Breast epithelium (tissue), 4 donors: ENCODE measurements at regions not wholly inside any gene's neighbourhood (a gene's known extent, or its start where the extent isn't known, plus 50 kb on each side); places are given as distances from the start of the nearest gene placed in this dataset.

Experiments used
- DNase-seq, 2 donors: peaks; one replicate each; pipeline ENCODE4 v3.0.0-alpha.2; 2019; ENCODE audit warnings: low spot score in 2 of 2
- H3K27ac ChIP-seq, 2 donors: fragments of 200-600 bp; sonication (generic) in 1 of 2; one replicate each; pipeline ENCODE4 v1.5.1; 2016 to 2019; ENCODE audit warnings: mild to moderate bottlenecking in 1 of 2
- H3K27me3 ChIP-seq, 2 donors: fragments of 200-600 bp; sonication (generic) in 1 of 2; one replicate each; pipeline versions ENCODE4 v1.5.1 to v1.6.0; 2017 to 2019; ENCODE audit warnings: control low read depth in 1 of 2, mild to moderate bottlenecking in 1 of 2
- H3K36me3 ChIP-seq: fragments of 200-600 bp; one replicate; pipeline ENCODE4 v1.5.1; 2019
- H3K4me1 ChIP-seq, 2 donors: fragments of 200-600 bp; sonication (generic); one replicate each; pipeline ENCODE4 v1.5.1; 2016 to 2019; ENCODE audit warnings: control low read depth in 1 of 2
- H3K4me3 ChIP-seq, 3 donors: fragments of 200-600 bp; sonication (generic); 1 replicate in 2 of 3; 2 replicates in 1 of 3; pipeline ENCODE4 v1.5.1; 2016 to 2019; ENCODE audit warnings: mild to moderate bottlenecking in 3 of 3, moderate library complexity in 2 of 3
- H3K9me3 ChIP-seq, 2 donors: fragments of 200-600 bp; sonication (generic) in 1 of 2; one replicate each; pipeline ENCODE4 v1.5.1; 2016 to 2019; ENCODE audit warnings: control low read depth in 1 of 2
- CTCF ChIP-seq, 3 donors: fragments of 450-650 bp; IDR thresholded peaks; one replicate each; pipeline ENCODE4 v1.5.1; 2016 to 2017; ENCODE audit warnings: antibody characterized with exemption in 3 of 3, mild to moderate bottlenecking in 3 of 3, moderate library complexity in 3 of 3
- POLR2A ChIP-seq: fragments of 450-650 bp; IDR thresholded peaks from one replicate; pipeline ENCODE4 v1.6.1; 2016; ENCODE audit warnings: antibody characterized with exemption, mild to moderate bottlenecking, moderate library complexity
- POLR2AphosphoS5 ChIP-seq, 3 donors: sonication (generic); formaldehyde crosslinking; IDR thresholded peaks; one replicate each; pipeline ENCODE4 v1.6.1; 2017; ENCODE audit warnings: antibody characterized with exemption in 3 of 3
- intact Hi-C: fragments of 100-400 bp; cut with DNase I; formaldehyde crosslinking; loops from one replicate; pipeline ENCODE4 v1.15.1; 2023; ENCODE audit warnings: low total_unique reads

GRCh38 chr20:10786678-10787077, 112.9 kb upstream of the JAG1 start:
- intact Hi-C loops = no loop called here
- TF ChIP-seq POLR2A (no peak), CTCF (IDR thresholded peaks at IDR 0.05) (no peak), POLR2AphosphoS5 (IDR thresholded peaks at IDR 0.05) (no peak)
- H3K9me3 ChIP-seq = no peaks in the 10 kb centered on the region

GRCh38 chr20:10788055-10788454, 114.3 kb upstream of the JAG1 start:
- H3K36me3 ChIP-seq = no peaks in the 10 kb centered on the region
- H3K27me3 ChIP-seq = no peaks in the 10 kb centered on the region
- no peak for DNase-seq
- H3K4me3 ChIP-seq = no peak overlapping the region
- no peaks in the 10 kb centered on the region for H3K9me3 ChIP-seq
- intact Hi-C loops = no loop called here
- TF ChIP-seq CTCF (IDR thresholded peaks at IDR 0.05) = no peak
- no peak for TF ChIP-seq POLR2AphosphoS5 (IDR thresholded peaks at IDR 0.05)
- no peak for TF ChIP-seq POLR2A
- no peaks in the 10 kb centered on the region for H3K4me1 ChIP-seq
- no peak overlapping the region for H3K27ac ChIP-seq

More at GRCh38 chr20:10786678-10787077, 112.9 kb upstream of the JAG1 start:
- H3K4me3 ChIP-seq = no peak overlapping the region
- no peaks in the 10 kb centered on the region for H3K4me1 ChIP-seq
- no peaks in the 10 kb centered on the region for H3K27me3 ChIP-seq
- H3K27ac ChIP-seq = no peak overlapping the region
- H3K36me3 ChIP-seq = no peaks in the 10 kb centered on the region
- no peak for DNase-seq

GRCh38 chr20:10788877-10789276, 115.1 kb upstream of the JAG1 start:
- Histone ChIP-seq H3K27me3 (no peaks in the 10 kb centered on the region), H3K27ac (no peak overlapping the region), H3K36me3 (no peaks in the 10 kb centered on the region), H3K4me3 (no peak overlapping the region), H3K9me3 (no peaks in the 10 kb centered on the region), H3K4me1 (no peaks in the 10 kb centered on the region)
- no peak for DNase-seq
- intact Hi-C loops = no loop called here
- TF ChIP-seq POLR2AphosphoS5 (IDR thresholded peaks at IDR 0.05) = no peak
- TF ChIP-seq CTCF (IDR thresholded peaks at IDR 0.05) = no peak
- no peak for TF ChIP-seq POLR2A

- intact Hi-C loops = no loop called here
- Histone ChIP-seq H3K27me3 (no peaks in the 10 kb centered on the region), H3K9me3 (no peaks in the 10 kb centered on the region), H3K4me3 (no peak overlapping the region), H3K4me1 (no peaks in the 10 kb centered on the region), H3K27ac (no peak overlapping the region), H3K36me3 (no peaks in the 10 kb centered on the region)
- no peak for DNase-seq
- no peak for TF ChIP-seq POLR2AphosphoS5 (IDR thresholded peaks at IDR 0.05)
- TF ChIP-seq POLR2A = no peak
- no peak for TF ChIP-seq CTCF (IDR thresholded peaks at IDR 0.05)
Observed at GRCh38 chr20:10789386-10789785, 115.6 kb upstream of the JAG1 start.

- Histone ChIP-seq H3K36me3 (no peaks in the 10 kb centered on the region), H3K4me3 (no peak overlapping the region), H3K27me3 (no peaks in the 10 kb centered on the region), H3K9me3 (no peaks in the 10 kb centered on the region), H3K4me1 (no peaks in the 10 kb centered on the region), H3K27ac (no peak overlapping the region)
- intact Hi-C loops = no loop called here
- TF ChIP-seq CTCF (IDR thresholded peaks at IDR 0.05) (no peak), POLR2A (no peak), POLR2AphosphoS5 (IDR thresholded peaks at IDR 0.05) (no peak)
- DNase-seq = no peak
Observed at GRCh38 chr20:10790013-10790412, 116.2 kb upstream of the JAG1 start.
